ENCODE measurements at regions not wholly inside any gene's neighbourhood (a gene's known extent, or its start where the extent isn't known, plus 50 kb on each side); places are given as distances from the start of the nearest gene placed in this dataset.

DNA sequence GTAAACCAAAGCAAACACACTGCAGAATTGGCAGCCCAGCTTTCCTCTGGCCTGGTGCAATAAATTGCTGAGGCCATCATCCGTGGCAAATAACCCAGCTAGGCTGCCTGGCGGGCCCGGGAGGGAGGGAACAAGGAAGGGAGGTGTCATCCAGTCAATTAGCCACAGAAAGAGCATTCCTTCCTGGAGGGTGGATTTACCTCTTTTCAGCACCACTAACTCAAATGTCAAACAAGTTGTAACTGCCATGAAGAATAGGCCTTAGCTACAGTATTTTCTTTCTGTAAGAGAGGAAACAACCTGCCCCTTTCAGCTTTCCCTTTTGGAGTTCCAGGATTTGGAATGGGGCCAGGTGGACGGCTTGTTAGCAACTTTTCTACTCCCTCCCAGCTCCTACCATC lies 163.8 kb upstream of the BDNF start:
- no peak overlapping the region for H3K18ac ChIP-seq (ENCODE audit: extremely low read depth, low read length)
- no peaks in the 10 kb centered on the region for H3K9me3 ChIP-seq (ENCODE audit: insufficient read depth in 2 of 2, low read depth in 1 of 2, low read length in 1 of 2)
- 84% methylated on average over 4 of the region's 4 CpGs; no CpG with 5 or more reads in 1 of the 2 experiments for WGBS, 2 experiments (ENCODE audit: extremely low coverage in 1 of 2, insufficient coverage in 1 of 2, insufficient read length in 1 of 2, insufficient replicate concordance in 2 of 2, low coverage in 1 of 2, low lambda C conversion rate in 2 of 2, missing lambda C conversion rate in 1 of 2)
- H3K27ac ChIP-seq (ENCODE audit: low read depth, low read length), result no peak overlapping the region
- H2BK12ac ChIP-seq (ENCODE audit: low read depth, low read length), result no peak overlapping the region
- H3K4me2 ChIP-seq (ENCODE audit: insufficient read depth in 1 of 2, low read depth in 2 of 2, low read length in 2 of 2), result no peak overlapping the region
- H3K27me3 ChIP-seq (replicated peaks in 1 of 4; ENCODE audit: control insufficient read depth in 3 of 4, extremely low read depth in 1 of 4, insufficient read depth in 3 of 4, low read length in 3 of 4), result no peaks in the 10 kb centered on the region
- DNase-seq (ENCODE audit: low read depth in 1 of 2, low spot score in 2 of 2) (no peak), FAIRE-seq (no peak)
- H3K4me3 ChIP-seq (ENCODE audit: extremely low read depth in 1 of 4, insufficient read depth in 2 of 4, low read depth in 3 of 4, low read length in 4 of 4), result no peak overlapping the region
- no peaks in the 10 kb centered on the region for H3K23me2 ChIP-seq (ENCODE audit: low read depth, low read length)
- no peak overlapping the region for H2BK5ac ChIP-seq (ENCODE audit: low read depth, low read length)
- no peaks in the 10 kb centered on the region for H3K36me3 ChIP-seq (ENCODE audit: control insufficient read depth in 2 of 4, insufficient read depth in 4 of 4, low read length in 3 of 4)
- H2AFZ ChIP-seq (ENCODE audit: low read length), result no peak overlapping the region
- no peaks in the 10 kb centered on the region for H3K4me1 ChIP-seq (replicated peaks in 1 of 4; ENCODE audit: control insufficient read depth in 3 of 4, insufficient read depth in 4 of 4, low read length in 3 of 4)
- no peak overlapping the region for H3K23ac ChIP-seq (ENCODE audit: insufficient read length)
- H2BK120ac ChIP-seq (replicated peaks; ENCODE audit: low read depth, low read length), result no peak overlapping the region
- H3K79me1 ChIP-seq (ENCODE audit: low read depth, low read length), result no peaks in the 10 kb centered on the region
- no peak overlapping the region for H3K9ac ChIP-seq (replicated peaks in 1 of 4; ENCODE audit: extremely low read depth in 1 of 4, low read depth in 3 of 4, low read length in 3 of 4)
- no peak overlapping the region for H2BK20ac ChIP-seq (ENCODE audit: low read length)
- H3K4ac ChIP-seq (replicated peaks; ENCODE audit: insufficient read length, low read depth, low read length), result no peak overlapping the region
- H4K20me1 ChIP-seq (replicated peaks in 1 of 2; ENCODE audit: control insufficient read depth in 1 of 2, insufficient read depth in 2 of 2, low read length in 2 of 2), result no peaks in the 10 kb centered on the region
- no peak overlapping the region for H3K56ac ChIP-seq (replicated peaks; ENCODE audit: insufficient read length, low read depth, low read length)
- no peak overlapping the region for H2AK5ac ChIP-seq (ENCODE audit: low read depth, low read length)
- no peaks in the 10 kb centered on the region for H3K79me2 ChIP-seq (ENCODE audit: control insufficient read depth in 1 of 2, insufficient read depth in 2 of 2, low read length in 2 of 2)
- H4K8ac ChIP-seq (ENCODE audit: extremely low read depth, insufficient read depth, low read length), result no peak overlapping the region
- no peak overlapping the region for H4K91ac ChIP-seq (replicated peaks; ENCODE audit: insufficient read length, low read length)
- no peak overlapping the region for H2BK15ac ChIP-seq (ENCODE audit: low read length)
- H4K5ac ChIP-seq (ENCODE audit: insufficient read length, low read depth, low read length), result no peak overlapping the region
- ChIA-PET CTCF (ENCODE audit: partially characterized antibody) (interaction anchor here (0.7 to 0.8 kb wide), 3 partner anchors 70 to 164 kb away, joined by 3 read pairs; partner anchors contain the start of gene BDNF), POLR2A (ENCODE audit: partially characterized antibody) (interaction anchor here (1.9 kb wide), 1 partner anchor 9 kb away, joined by 4 read pairs; no protein-coding TSS in a partner anchor)
- TF ChIP-seq SP1 (IDR thresholded peaks at IDR 0.05; ENCODE audit: low read depth, low read length) (no peak), TAF7 (optimal IDR thresholded peaks at IDR 0.05; ENCODE audit: borderline replicate concordance, low read depth, low read length) (no peak), CBX8 (IDR thresholded peaks at IDR 0.05; ENCODE audit: borderline replicate concordance, low read depth, low read length) (no peak), SP4 (IDR thresholded peaks at IDR 0.05; ENCODE audit: low read length) (no peak)
- H3K14ac ChIP-seq (ENCODE audit: insufficient read length), result no peak overlapping the region
